SK-N-SH treated with all-trans-retinoic acid at 6 μM for 48 hours (cell line): ENCODE measurements at regions not wholly inside any gene's neighbourhood (a gene's known extent, or its start where the extent isn't known, plus 50 kb on each side); places are given as distances from the start of the nearest gene placed in this dataset.

Experiments
- ATAC-seq: fragments of 200-7000 bp; cut with Tn5 transposase; 3 replicates; pipeline ENCODE4 v1.9.1; 2020; ENCODE audit warnings: mild to moderate bottlenecking, moderate library complexity
- ARNTL ChIP-seq: fragments of 450-650 bp; formaldehyde crosslinking; IDR thresholded peaks from 2 replicates; pipeline ENCODE4 v1.5.0; 2020; ENCODE audit warnings: low read depth, mild to moderate bottlenecking, moderate library complexity, borderline replicate concordance
- BACH2 ChIP-seq: fragments of 250-450 bp; sonication (Bioruptor Pico); IDR thresholded peaks from 2 replicates; pipeline ENCODE4 v1.9.0; 2021; ENCODE audit warnings: mild to moderate bottlenecking, borderline replicate concordance
- CREB5 ChIP-seq: fragments of 250-450 bp; sonication (Bioruptor Pico); IDR thresholded peaks from 2 replicates; pipeline ENCODE4 v1.5.1; 2020; ENCODE audit warnings: low read depth, mild to moderate bottlenecking, moderate library complexity
- ESRRG ChIP-seq: fragments of 250-450 bp; sonication (Bioruptor Pico); IDR thresholded peaks from 2 replicates; pipeline ENCODE4 v1.6.1; 2021; ENCODE audit warnings: mild to moderate bottlenecking
- GLIS3 ChIP-seq: fragments of 250-450 bp; sonication (Bioruptor Pico); IDR thresholded peaks from 2 replicates; pipeline ENCODE4 v1.5.0; 2020; ENCODE audit warnings: mild to moderate bottlenecking, moderate library complexity
- ISL1 ChIP-seq: fragments of 250-450 bp; sonication (Bioruptor Pico); IDR thresholded peaks from 2 replicates; pipeline ENCODE4 v2.1.2; 2022; ENCODE audit warnings: mild to moderate bottlenecking, moderate library complexity
- OSR1 ChIP-seq: fragments of 250-450 bp; sonication (Bioruptor Pico); IDR thresholded peaks from 2 replicates; pipeline ENCODE4 v1.8.0; 2022; ENCODE audit warnings: moderate library complexity, mild to moderate bottlenecking, inconsistent platforms
- PATZ1 ChIP-seq: fragments of 250-450 bp; sonication (Bioruptor Pico); IDR thresholded peaks from 2 replicates; pipeline ENCODE4 v1.8.0; 2020; ENCODE audit warnings: mild to moderate bottlenecking, moderate library complexity, borderline replicate concordance
- POU6F1 ChIP-seq: fragments of 250-450 bp; sonication (Bioruptor Pico); IDR thresholded peaks from 2 replicates; pipeline ENCODE4 v1.8.0; 2021; ENCODE audit warnings: low read depth, mild to moderate bottlenecking, moderate library complexity, borderline replicate concordance
- PPARA ChIP-seq: fragments of 250-450 bp; sonication (Bioruptor Pico); IDR thresholded peaks from 2 replicates; pipeline ENCODE4 v1.5.0; 2020; ENCODE audit warnings: mild to moderate bottlenecking, borderline replicate concordance
- RARB ChIP-seq: fragments of 250-450 bp; sonication (Bioruptor Pico); IDR thresholded peaks from 2 replicates; pipeline ENCODE4 v1.8.0; 2021; ENCODE audit warnings: mild to moderate bottlenecking, moderate library complexity
- TCF4 ChIP-seq: fragments of 250-450 bp; sonication (Bioruptor Pico); IDR thresholded peaks from 2 replicates; pipeline ENCODE4 v1.8.0; 2021; ENCODE audit warnings: mild to moderate bottlenecking, moderate library complexity, borderline replicate concordance
- TSHZ2 ChIP-seq: fragments of 250-450 bp; sonication (Bioruptor Pico); IDR thresholded peaks from 2 replicates; pipeline ENCODE4 v1.5.0; 2020; ENCODE audit warnings: mild to moderate bottlenecking, moderate library complexity
- ZC3H10 ChIP-seq: fragments of 250-450 bp; sonication (Bioruptor Pico); IDR thresholded peaks from 2 replicates; pipeline ENCODE4 v1.5.1; 2021; ENCODE audit warnings: mild to moderate bottlenecking, moderate library complexity
- ZFP3 ChIP-seq: fragments of 250-450 bp; sonication (Bioruptor Pico); IDR thresholded peaks from 2 replicates; pipeline ENCODE4 v1.5.0; 2020; ENCODE audit warnings: mild to moderate bottlenecking, moderate library complexity
- ZFP30 ChIP-seq: fragments of 450-650 bp; formaldehyde crosslinking; IDR thresholded peaks from 2 replicates; pipeline ENCODE4 v1.5.0; 2022; ENCODE audit warnings: mild to moderate bottlenecking, moderate library complexity
- ZNF565 ChIP-seq: fragments of 450-650 bp; formaldehyde crosslinking; conservative IDR thresholded peaks from 2 replicates; pipeline ENCODE4 v1.5.0; 2020; ENCODE audit warnings: low read depth, mild to moderate bottlenecking, moderate library complexity
- ZNF70 ChIP-seq: fragments of 450-650 bp; formaldehyde crosslinking; IDR thresholded peaks from 2 replicates; pipeline ENCODE4 v1.5.0; 2020; ENCODE audit warnings: mild to moderate bottlenecking, moderate library complexity
- ZNF8 ChIP-seq: fragments of 450-650 bp; formaldehyde crosslinking; IDR thresholded peaks from 2 replicates; pipeline ENCODE4 v1.5.0; 2020; ENCODE audit warnings: mild to moderate bottlenecking, moderate library complexity

GRCh38 chr3:25130724-25131520 lies 297.1 kb upstream of the RARB start:
- ATAC-seq, result no peak
- TF ChIP-seq RARB (CRISPR knock-in tag) (no peak), TCF4 (no peak)

- TF ChIP-seq ESRRG (CRISPR knock-in tag) (no peak), ZNF8 (no peak), PPARA (CRISPR knock-in tag) (no peak), OSR1 (CRISPR knock-in tag) (no peak), RARB (CRISPR knock-in tag) (no peak), POU6F1 (CRISPR knock-in tag) (no peak), ZFP3 (CRISPR knock-in tag) (no peak)
- ATAC-seq, result no peak
Measured at GRCh38 chr3:25133588-25133987, 294.5 kb upstream of the RARB start.

GRCh38 chr3:25137606-25138005 lies 290.5 kb upstream of the RARB start:
- ATAC-seq, result no peak

GRCh38 chr3:25139267-25139666 lies 288.8 kb upstream of the RARB start:
- no peak for ATAC-seq
- TF ChIP-seq PATZ1 (no peak), ARNTL (CRISPR knock-in tag) (no peak), OSR1 (CRISPR knock-in tag) (no peak), RARB (CRISPR knock-in tag) (no peak), TCF4 (no peak), ZFP3 (CRISPR knock-in tag) (no peak), ZNF8 (no peak), BACH2 (no peak), ISL1 (no peak), ZNF565 (no peak)

More at GRCh38 chr3:25137606-25138005, 290.5 kb upstream of the RARB start:
- no peak for TF ChIP-seq ZNF70 (CRISPR knock-in tag)
- TF ChIP-seq ZFP30, result no peak
- TF ChIP-seq POU6F1 (CRISPR knock-in tag), result no peak
- no peak for TF ChIP-seq GLIS3 (CRISPR knock-in tag)
- no peak for TF ChIP-seq TSHZ2
- no peak for TF ChIP-seq BACH2
- TF ChIP-seq ZC3H10 (CRISPR knock-in tag), result no peak

- no peak for TF ChIP-seq ESRRG (CRISPR knock-in tag)
- no peak for TF ChIP-seq CREB5
- TF ChIP-seq ARNTL (CRISPR knock-in tag), result no peak
- TF ChIP-seq, all 23 proteins: peak for 0
- ATAC-seq, result no peak
Measured at GRCh38 chr3:25142609-25143355, 285.3 kb upstream of the RARB start.
